ENCODE measurements at regions not wholly inside any gene's neighbourhood (a gene's known extent, or its start where the extent isn't known, plus 50 kb on each side); places are given as distances from the start of the nearest gene placed in this dataset.
"Not testable (repeated sequence)": the region's sequence is repeated elsewhere in the genome, so short reads cannot be mapped to it uniquely, and the experiment has no call there.

DNA sequence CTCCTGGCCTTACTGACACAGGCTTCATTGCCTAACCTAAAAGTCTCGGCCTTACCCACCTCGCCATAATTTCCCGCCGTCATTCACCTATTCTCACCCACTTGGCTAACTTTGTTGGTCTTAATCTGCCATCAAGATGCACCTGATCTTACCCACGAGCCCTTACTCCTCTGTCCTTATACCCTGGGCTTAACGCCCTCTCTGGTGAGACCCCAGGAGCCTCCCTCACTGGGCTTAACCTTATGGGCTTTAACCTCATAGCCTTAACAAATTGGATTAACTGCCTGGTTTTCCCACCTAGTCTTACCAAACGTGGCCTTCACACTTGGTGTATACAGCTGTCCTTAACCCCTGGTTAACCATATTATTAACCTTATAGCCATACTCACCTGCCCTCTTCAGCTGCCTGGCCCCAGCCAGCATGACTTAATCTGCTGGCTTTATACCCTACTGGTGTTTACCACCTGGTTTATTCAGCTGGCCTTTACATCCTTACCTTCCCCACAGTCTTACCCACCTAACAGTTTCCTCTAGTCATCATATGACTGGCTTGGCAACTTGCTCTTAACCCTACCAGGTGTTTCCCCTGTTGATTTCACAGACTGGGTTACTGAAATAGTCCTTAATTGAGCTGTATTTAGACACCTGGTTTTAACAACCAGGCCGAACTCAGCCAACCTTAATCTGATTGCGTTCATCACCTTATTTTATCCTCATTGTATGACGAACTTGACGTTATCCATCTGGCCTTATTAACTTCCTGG, 132.0 kb upstream of the ZSWIM2 start:
- no peak for DNase-seq

DNA sequence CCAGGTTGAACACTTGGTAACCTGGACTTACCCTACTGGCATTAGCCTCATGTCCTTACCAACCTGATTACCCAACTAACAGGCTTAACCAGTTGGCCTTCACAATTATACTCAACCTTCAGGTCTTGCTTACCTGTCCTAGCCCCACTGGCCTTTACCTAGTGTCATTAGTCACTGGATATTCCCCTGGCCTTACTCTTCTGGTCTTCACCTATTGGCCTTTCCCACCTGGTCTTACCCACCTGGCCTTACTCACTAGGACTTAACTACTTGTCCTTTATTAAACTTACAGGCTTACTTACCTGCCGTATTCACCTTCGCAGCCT, 131.1 kb upstream of the ZSWIM2 start:
- DNase-seq = no peak

DNA sequence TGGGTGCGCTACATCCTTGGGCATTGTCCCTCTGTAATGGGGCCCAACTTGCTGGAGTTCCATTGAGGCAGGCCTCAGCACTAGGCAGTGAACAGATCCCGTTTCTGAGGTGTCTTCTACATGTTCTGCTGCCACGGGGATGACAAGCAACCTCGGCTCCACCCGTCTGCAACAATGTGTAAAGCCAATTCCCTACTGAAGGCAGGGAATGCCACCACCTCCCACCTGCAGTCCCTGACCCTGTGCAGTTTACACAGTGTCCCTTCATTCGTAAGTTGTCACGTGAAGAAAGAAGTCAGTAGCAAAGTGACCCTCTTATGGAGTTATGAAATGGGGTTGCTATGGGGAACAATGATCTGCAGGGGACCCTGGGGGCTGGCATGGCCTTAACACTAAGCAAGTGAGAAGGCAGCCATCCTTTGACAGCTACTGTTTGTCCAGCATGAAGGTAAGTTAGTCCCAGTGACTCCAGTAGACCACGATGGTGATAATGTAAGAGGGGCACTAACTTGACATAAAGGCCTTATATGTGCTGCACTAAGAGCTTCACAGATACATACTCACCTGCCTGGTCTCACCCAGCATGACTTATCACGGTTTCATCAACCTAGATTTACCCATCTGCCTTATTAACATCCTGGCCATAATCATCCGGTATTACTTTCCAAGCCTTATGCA, 130.6 kb upstream of the ZSWIM2 start:
- no peak for DNase-seq

DNA sequence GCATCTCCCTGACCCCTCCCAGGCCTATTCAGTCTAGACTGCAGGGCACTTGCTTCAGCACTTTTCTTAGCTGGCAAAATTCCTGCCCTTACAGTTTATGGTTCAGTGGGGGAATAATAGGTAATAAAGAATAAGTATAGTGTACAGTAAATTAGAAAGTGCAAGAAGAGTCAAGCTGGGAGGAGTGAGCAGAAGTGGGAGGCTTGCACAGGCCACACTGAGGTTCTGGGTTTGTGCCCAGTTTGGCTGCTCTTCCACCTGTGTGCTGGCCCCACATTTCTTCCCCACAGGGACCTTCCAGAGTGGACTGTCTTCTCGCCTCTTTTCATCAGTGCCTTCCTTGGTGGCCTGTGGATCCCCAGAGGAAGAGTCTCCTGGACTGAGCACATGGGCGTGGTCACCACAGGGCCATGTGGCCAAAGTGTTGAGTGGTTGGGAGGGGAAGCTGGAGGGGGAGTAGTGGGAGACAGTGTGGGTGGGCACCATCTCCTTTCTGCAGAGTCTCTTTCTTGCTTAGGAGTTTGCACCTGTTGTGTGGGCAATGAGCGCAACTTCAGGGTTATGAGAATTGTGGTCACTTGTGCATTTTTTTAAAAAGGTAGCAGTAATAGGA, 128.6 kb upstream of the ZSWIM2 start:
- no peak for DNase-seq

DNA sequence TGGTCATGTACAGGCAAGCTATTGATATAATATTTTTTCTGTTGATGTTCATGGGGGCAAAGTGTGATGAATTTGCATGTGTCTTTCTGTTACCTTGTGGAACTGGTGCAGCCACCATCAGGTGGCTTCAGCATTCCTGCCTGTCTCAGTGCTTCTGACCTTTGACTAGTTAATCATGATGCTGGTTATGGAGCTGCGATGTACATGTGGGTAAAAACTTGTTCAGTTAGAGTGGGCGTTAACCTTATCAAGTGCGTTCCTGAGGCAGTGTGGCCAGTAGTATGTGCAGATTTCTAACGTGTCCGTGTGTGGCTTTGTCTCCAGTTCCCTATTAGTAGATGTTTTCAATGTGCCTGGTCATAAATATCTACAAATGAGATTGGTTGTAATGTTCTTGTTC, 127.4 kb upstream of the ZSWIM2 start:
- DNase-seq = no peak

DNA sequence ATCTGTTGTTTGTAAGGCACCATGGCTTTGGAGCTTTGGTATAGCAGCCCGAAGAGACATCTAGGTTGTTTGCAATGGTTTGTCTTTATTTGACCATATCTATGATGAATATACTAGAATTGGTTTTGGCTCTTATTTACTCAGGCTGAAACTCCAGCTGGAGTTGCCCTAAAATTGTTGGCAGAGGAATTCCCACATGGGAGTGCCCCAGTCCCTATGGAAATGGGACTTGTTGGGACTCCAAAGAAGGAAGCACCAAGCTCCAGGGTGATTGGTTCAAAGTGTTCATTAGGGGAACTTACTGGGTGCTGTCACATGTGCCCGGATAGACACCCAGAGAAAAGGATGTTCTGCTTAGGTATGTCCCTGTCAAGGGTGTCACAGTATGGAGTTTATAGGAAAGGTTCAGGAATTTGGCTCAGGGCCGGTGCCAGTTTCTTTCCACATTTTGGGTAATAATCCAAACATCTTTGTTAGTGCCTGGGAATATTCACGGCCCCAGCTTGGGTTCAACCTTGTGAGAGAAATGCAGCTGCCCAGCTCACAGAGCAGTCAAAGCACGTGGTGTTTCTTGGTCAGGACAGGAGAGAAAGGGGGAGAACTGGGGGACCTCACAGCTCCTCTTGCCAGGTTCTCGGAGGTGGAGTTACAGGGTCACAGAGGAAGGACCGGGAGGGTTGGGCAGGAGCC, 123.5 kb upstream of the ZSWIM2 start:
- DNase-seq = no peak

DNA sequence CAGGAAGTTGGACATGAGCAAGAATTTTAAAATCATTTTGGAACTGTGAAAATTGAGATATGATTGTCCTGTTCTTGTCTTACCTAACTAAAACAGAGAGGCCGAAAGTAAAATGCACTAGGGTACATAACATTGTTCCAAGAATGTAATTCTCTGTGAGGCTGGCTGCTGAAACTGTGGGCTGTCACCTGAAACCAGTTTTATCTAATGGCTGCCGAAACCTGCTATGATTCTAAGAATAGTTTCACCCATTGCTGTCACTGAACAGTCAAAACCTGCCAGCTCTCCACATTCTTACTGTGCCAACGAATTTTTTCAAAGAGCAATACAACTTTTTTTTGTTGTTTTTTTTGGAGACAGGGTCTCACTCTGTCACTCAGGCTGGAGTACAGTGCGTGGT, 119.3 kb upstream of the ZSWIM2 start:
- DNase-seq = no peak

DNA sequence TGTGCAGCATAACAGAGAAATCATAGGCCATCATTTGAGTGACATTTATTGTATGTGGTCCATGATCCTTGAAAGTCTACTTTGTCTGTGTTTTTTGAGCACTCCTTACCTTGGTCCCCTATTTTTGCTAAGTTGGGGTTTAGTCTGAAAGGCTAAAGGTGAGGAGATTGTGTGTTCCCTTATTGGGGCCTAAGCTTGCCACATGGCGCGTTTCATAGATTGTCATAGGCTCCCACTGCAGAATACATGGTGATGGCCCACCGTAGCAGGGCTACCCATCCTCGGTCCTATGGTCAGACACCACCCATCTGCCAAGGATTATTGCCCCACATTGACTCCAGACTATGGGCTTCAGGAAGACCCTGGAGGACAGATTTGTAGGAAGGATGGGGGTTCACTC, 117.0 kb upstream of the ZSWIM2 start:
- DNase-seq = no peak

DNA sequence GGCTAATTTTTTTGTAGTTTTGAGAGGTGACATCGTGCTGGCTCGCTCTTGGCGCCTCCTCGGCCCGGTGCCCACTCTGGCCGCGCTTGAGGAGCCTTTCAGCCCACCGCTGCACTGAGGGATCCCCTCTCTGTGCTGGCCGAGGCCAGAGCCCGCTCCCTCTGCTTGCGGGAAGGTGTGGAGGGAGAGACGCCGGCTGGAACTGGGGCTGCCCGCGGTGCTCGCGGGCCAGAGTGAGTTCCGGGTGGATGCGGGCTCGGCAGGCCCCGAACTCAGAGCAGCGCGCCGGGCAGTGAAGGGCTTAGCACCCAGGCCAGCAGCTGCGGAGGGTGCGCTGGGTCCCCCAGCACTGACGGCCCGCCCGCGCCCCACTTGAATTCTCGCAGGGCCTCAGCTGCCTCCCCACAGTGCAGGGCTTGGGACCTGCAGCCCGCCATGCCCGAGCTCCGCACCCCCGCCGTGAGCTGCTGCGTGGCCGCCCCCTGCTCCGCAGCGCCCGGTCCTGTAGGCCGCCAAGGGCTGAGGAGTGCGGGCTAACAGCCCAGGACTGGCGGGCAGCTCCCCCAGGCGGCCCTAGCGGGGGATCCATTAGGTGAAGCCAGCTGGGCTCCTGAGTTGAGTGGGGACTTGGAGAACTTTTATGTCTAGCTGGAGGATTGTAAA, 113.2 kb upstream of the ZSWIM2 start:
- no peak for DNase-seq

DNA sequence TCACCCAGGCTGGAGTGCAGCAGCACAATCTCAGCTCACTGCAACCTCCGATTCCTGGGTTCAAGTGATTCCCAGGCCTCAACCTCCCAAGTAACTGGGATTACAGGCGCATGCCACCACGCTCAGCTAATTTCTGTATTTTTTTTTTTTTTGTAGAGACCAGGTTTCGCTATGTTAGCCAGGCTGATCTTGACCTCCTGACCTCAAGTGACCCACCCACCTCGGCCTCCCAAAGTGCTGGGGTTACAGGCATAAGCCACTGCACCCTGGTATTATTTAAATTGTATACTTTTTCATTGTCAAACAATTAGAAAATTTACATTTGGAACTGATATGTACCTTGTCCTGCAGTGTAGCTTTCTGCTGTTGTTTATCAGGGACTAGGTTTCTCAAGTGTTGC, 111.3 kb upstream of the ZSWIM2 start:
- DNase-seq = not testable (repeated sequence)

DNA sequence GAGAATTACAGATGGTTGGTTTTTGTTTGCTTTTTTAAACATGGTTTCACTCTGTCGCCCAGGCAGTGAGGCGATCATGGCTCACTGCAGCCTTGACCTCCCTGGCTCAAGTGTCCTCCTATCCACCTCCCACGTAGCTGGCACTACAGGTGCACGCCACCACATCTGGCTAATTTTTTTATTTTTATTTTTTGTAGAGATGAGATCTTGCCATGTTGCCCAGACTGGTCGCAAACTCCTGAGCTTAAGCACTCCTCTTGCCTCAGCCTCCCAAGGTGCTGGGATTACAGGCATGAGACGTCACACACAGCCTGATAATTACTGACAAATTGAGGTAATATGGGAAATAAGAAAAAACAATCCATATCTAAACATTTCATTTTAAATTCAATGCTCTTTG, 110.5 kb upstream of the ZSWIM2 start:
- no peak for DNase-seq

DNA sequence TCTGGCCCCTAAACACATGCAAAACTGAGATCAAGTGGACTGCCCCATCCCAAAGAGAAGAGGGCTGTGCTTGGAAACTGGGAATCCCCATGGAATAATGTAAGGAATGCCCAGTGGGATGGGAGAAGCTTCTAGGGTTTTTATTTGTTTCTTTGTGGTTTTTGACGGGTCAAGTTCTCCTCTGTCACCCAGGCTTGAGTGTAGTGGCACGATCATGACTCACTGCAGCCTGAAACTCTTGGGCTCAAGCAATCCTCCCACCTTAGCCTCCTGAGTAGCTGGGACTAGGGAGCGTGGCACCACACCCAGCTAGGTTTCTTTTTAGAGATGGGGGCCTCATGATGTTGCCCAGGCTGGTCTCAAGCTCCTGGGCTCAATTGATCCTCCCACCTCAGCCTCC, 101.7 kb upstream of the ZSWIM2 start:
- no peak for DNase-seq

DNA sequence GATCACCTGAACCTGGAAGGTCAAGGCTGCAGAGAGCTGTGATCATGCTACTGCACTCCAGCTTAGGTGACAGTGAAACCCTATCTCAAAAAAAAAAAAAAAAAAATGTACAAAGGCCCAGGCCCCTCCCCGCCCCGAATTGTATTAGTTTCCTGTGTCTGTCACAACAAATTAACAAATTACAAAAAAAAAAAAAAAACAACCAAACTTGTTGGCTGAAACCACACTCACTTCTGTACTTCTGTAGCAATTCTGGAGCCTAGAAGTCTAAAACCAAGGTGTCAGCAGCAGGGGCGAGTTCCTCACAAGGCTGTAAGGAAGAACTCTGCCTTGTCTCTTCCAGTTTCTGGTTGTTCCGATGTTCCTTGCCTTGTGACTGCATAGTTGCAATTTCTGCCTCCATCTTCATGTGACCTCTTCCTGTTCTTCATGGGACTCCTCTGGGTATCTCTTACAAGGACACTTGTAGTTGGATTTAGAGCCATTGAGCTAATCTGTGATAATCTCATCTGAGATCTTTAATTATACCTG, 100.8 kb upstream of the ZSWIM2 start:
- DNase-seq = no peak

DNA sequence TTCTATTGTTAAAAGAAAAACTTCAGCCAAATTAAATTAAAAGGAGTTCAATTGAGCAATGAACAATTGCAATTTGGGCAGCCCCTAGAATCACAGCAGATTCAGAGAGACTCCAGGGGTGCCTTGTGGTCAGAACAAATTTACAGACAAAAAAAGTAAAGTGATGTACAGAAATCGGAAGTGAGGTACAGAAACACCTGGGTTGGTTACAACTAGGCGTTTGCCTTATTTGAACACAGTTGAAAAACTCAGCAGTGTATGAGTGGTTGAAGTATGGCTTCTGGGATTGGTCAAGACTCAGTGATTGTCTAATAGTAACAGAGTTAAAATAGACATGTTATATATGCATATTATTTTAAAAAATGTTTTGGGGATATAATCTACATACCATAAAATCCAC, 98.5 kb upstream of the ZSWIM2 start:
- no peak for DNase-seq

DNA sequence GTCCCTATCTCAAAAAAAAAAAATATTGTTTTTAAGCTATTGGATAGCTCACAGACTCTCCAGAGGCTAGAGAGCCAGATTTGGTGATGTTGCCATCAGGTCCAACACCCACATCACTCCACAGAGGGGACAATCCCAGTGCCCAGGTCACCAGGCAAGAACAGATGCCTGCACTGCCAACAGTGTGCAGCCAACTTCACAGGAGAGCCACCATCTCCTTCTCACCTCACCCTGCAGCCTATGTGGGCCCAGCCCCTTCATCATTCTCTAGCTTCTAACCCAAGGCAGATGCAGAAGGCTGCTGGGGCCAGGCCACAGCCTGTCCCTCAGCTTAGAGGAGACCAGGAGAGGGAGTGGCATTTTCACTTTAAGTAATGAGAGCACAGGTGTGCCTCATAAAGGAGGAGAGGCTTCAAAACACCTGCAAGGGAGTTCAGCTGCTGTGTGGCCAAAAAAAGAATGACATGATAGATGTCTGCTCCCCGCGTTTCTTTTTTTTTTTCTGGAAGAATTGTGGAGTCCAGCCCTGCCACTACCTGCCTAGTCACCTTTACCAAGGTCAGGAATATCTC, 98.0 kb upstream of the ZSWIM2 start:
- DNase-seq = no peak

DNA sequence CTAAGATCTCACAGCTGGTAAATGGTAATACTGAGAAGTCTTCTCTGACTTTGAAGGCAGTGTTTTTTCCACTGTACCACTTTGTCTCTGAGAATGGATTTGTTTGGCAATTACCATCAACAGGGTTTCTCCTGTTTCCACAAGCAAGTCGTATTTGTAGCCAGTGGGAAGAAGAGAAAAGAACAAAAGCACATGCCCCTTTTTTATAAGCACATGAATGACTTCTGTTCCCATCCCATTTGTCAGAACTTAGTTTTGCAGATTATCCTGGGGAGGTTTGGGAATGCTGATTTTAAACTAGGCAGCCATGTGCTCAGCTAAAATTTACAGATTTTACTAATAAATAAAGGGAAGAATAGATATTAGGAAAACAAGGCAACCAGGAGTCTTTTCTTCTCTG, 92.9 kb upstream of the ZSWIM2 start:
- DNase-seq = no peak

DNA sequence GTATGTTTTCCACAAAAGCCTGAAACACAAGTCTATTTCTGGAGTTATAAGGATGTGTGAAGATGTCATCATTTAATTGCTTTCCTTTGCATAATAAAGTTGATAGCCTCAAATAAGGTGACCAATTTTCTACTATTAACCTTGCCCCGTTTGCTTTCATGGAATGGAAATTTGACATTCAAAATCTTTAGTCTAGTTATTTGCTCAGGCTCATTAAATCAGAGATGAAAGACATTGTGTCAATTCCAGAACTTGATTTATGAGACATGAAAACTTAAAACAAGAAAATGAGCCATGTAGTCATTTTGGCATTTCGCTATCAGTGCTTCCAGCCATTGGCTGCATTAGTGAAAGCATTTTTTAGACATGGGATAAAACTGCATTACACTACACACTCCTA, 91.5 kb upstream of the ZSWIM2 start:
- no peak for DNase-seq

DNA sequence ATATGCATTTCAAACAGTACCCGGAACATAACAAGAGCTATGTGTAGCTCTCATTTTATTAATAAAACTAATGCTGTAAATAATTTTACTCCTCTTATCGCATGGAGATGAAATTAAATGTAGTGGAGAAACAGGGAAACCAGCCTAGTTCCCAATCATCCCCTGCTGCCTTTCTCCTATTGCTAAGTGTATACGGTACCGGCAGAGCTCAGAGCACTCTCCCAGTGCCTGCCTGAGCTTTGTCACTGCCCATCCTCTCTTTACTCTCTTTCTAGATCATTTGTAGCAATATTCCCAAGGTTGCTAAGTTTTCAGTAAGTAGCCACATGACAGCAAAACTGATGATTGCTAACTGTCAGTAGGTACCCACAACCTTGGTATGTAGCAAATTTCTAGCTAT, 85.5 kb upstream of the ZSWIM2 start:
- no peak for DNase-seq

DNA sequence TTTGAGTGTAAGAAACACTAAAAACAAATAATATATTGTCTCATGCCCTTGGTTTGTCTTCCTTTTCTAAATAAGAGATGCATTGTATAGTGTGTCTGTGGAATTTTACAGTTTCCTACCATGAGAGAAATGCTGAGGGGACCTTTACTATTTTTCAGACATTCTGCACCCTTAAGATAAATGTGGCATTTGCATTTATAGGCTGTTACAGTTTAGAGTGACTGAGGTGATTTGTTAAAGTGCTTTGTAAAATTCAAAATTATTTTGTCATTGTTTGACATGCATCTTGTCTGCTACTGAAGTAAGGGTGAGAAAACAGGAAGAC, 78.9 kb upstream of the ZSWIM2 start:
- no peak for DNase-seq

DNA sequence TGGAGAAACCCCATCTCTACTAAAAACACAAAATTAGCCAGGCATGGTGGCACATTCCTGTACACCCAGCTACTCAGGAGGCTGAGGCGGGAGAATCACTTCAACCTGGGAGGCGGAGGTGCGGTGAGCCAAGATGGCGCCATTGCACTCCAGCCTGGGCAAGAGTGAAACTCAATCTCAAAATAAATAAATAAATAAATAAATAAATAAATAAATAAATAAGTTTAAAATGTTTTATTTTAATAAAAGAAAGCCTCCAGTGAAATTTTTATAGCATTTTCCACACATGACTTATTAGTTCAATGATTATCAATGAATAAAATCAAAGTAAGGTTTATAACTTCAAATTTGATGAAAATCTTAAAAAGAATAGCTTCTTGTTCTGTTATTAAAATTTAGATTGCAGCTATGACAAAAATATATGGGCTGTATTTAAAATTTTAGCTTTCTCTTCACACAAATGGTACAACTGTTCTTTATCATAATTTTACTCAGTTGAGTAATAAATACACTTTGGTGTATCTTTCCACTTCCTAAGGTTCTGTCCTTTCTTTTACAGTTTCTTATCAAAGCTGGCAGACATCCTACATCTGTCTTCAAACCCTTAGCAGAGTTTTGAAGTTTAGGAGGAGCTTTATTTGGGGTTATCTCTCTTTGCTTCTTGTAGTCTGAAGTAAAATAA, 78.4 kb upstream of the ZSWIM2 start:
- DNase-seq = no peak

DNA sequence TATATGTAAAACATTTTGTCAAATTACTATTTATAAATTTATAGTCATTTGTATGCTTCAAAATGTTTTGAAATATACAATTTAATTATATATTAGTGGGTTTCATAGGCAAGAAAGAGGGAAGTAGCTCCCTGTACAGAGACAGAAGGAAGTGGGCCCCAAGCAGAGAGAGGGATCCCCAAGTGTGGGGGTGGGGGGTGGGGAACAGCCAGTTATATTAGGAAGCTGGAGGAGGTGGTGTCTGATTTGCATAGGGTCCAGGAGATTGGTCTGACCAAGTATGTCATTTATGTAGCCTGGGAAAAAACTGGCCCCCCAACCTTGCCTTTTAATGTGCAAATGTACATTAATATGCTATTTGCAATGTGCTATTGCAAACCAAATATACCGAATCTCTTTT, 76.5 kb upstream of the ZSWIM2 start:
- DNase-seq = no peak

DNA sequence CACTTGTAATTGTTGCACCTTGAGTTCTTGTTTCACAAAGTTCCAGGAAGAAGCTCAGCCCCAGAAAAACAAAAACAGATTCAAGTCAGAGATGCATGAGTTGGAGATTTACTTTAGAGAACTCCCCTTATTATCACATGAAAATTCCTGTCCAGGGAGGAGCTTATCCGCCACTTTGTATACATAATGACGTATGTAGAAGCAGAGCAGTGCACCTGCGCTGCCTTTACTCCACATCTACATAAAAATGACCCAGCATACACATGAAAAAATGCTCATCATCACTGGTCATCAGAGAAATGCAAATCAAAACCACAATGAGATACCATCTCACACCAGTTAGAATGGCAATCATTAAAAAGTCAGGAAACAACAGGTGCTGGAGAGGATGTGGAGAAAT, 73.3 kb upstream of the ZSWIM2 start:
- DNase-seq = not testable (repeated sequence)

All from CD4-positive, alpha-beta T cell treated with Interleukin-17A for 1 hour (primary cell).